ENCODE measurements at regions not wholly inside any gene's neighbourhood (a gene's known extent, or its start where the extent isn't known, plus 50 kb on each side); places are given as distances from the start of the nearest gene placed in this dataset.
"Not testable (repeated sequence)": the region's sequence is repeated elsewhere in the genome, so short reads cannot be mapped to it uniquely, and the experiment has no call there.

DNA sequence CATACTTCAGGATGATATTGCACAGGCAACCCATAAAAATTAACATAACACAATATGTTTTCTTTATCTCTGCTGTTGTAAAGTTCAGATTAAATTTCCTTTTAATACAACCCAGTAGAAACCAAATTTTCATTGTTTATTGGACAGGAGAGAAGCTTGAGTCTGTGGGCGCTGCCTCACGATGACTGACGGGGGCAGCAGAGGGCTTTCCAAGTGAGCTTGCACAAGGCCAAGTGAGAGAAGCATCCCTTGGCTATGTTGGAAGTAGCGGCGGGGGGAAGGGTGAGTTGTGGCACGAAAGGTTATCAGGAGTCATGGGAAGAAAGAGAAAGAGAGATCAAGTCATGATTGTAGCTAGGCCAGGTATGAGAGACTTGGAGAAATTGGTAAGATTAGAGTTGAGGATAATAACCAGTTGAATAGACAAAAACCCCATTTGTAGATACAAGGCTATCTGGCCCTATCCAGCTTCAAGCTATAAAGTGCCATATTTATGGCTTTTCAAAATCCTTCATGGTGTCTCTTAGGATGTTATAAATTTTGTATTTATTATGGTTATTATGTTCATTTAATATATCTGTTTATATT lies 413.7 kb upstream of the FAM98A start:
- no peak for DNase-seq

DNA sequence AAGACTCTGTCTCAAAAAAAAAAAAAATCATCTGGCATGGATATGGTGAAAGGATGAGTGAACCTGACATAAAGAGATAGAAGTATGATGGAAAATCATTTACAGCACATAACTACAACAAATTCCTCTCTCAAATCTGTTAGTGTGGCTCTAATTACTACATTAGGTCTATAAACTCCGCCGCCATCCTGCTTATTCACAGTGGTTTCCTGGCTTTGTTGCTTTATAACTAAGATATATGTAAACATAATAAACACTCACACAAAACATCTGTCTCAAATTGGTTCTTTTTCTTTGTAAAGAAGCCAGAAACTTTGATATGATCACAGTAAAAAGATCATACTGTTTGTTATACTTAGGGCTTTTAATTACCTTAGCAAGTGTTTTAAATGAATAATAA lies 412.6 kb upstream of the FAM98A start:
- no peak for DNase-seq

DNA sequence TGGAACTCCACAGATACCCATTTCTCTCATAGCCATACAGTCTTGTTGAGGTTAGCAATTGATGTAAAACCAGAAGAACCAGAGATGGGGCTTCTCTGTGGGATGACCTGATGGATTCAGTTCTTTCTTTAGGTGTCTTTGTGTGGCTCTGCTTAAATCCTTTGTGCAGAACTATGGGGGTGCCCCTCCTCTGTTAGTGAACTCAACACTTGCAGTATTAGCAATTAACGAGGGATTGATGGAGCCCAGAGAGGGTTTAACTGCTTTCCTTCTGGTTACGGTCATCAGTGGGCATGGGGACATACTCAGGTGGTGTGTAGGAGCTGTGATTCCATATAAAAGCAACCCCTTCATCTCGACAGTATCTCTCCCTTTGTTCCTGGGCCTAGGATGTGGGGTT lies 406.8 kb upstream of the FAM98A start:
- no peak for DNase-seq

DNA sequence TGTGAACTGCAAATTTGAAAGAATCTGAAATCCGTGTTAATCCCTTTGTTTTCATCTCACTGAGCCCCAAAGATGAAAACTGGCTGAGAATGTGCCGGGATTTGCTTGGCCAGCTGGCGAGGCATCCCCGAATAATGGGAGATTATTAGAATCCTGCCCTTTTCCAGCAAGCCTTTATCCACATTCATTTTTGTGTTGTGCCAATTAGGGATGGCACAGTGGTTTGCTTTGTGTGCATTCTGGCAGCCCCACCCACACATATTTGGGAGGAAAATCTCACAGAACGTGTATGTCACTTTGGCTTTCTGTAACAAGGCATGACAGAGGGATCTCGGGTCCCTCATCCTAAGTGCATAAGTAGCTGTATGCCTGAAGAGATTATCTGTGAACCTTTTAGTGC lies 405.8 kb upstream of the FAM98A start:
- no peak for DNase-seq

DNA sequence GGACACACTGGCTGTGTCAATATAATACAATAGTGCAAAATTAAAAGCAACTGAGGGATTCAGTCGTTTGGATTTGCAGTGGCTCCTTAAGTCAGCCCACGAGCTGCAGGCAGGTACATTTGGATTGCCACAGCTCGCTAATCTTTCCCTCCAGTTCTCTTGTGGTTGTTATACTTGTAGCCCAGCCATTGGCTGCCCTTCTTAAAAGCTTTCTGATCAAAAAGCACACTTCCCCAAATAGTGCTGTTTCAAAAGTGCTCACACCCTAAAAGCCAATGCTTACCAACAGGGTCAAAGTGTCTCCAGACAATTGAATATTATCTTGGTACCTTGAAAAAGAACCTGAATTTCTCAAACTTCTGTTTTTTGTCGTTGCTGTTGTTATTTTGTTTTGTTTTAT lies 404.7 kb upstream of the FAM98A start:
- no peak for DNase-seq

DNA sequence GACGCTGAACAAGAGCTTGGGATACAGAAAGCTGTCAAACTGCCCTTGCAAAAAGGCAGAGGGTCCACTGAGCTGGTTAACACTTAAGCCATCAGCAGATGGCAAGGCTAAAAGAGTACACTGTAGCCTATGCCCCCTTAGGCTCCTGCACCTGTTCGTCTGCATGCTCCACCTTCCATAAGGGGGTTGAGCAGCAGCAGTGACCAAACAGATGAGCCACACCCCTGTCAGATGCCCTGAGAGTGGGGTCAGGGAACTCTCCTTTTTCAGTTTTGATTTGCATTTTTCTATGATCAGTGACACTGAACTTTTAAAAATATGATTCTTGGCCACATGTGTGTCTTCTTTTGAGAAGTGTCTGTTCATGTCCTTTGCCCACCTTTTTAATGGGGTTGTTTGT lies 402.5 kb upstream of the FAM98A start:
- no peak for DNase-seq

DNA sequence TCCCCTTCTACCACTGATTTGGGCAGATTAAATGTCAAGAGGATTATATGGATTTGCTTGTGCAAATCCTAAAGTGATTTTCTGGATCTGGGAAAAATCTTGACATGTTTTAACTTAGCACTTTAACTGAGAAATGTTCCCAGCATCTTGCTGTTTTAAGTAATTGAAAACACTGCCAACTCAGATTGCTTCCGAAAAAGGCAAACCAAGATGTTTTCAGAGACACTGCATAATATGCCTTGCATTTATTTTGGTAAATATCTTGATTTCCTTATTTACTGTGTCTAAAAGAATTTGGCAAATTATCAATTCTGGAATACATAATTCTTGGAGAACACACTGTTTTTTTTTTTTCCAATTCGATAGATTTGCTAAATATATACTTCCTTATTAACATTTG lies 385.0 kb upstream of the FAM98A start:
- DNase-seq: no peak

DNA sequence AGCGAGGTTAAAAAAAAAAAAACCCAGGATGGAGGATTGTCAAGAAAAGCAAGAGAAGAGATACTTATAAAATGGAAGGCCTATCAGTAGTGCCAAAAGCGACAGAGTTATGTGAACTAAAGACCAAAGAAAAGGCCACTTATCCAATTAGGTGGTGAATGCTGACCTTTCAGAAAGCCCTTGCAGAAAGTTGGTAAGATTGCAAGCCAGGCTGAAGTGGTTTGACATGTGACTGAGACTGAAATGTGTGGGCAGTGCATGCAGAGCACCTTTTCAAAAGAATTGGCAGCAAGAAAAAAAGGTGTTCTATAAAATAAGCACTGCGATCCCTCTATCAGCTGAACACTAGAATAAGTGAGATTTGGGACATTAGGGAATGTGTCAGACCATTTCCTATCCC lies 379.4 kb upstream of the FAM98A start:
- no peak for DNase-seq

DNA sequence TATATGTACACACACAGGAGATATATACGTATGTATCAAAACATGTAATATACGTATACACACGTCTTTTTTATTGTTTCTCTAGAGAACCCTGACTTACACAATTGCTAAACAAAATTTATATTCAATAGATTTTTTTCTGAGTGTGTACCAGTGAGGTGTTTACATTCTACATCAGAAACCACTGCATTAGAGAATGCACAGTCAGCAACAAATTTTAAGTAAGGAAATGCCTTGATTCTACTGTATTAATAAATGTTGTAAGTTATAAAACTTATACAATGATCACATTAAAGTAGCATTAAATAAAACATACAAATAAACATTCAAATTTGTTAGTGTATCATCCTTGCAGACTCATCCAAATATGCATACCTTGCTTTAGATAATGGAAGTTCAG lies 376.4 kb upstream of the FAM98A start:
- DNase-seq: no peak

DNA sequence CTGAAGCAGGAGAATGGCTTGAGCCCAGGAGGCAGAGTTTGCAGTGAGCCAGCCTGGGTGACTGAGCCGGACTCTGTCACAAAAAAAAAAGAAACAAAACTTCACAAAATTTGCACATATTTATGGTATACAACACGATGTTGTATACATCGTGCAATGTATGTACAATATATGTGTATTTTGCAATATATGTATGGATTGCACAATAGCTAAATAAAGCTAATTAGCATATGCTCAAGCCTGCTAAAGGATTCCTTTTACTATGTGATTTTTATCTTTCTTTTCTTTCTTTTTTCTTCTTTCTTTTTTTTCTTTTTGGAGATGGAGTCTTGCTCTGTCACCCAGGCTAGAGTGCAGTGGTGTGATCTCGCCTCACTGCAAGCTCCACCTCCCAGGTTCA lies 368.0 kb upstream of the FAM98A start:
- no peak for DNase-seq

DNA sequence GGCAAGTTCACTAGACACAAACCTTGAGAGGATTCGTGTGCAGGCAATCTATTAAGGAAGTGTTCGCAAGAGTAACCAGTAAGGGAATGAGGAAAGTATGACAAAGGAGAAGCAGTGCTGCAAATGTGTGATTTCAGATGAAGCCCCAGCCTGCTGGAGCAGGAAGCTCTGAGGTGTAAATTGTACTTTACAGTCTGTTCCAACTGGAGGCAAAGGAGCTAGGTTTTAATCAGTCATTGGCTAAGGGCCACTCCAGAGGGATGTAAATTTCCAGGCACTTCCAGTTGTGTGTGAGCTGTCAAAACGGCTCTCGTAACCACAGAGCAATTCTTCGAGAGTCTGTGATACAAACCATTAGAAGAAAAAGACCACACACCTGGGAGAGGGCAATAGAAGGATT lies 359.5 kb upstream of the FAM98A start:
- no peak for DNase-seq

DNA sequence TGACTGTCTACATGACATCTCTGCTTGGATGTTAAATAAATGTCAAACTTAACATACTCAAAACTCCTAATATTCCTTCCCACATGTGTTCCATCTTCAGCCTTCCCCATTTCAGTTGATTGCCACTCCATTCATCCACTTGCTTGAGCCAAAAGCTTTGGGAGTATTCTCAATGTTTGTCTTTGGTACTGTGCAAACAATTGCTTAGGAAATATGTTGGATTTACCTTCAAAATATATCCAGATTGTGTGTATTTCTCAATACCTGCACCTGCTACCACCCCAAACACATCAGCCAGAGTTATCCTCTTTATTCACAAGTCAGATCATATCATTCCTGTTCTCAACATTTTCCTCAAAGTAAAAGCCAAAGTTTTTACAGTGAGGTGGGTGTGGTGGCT lies 350.3 kb upstream of the FAM98A start:
- no peak for DNase-seq

DNA sequence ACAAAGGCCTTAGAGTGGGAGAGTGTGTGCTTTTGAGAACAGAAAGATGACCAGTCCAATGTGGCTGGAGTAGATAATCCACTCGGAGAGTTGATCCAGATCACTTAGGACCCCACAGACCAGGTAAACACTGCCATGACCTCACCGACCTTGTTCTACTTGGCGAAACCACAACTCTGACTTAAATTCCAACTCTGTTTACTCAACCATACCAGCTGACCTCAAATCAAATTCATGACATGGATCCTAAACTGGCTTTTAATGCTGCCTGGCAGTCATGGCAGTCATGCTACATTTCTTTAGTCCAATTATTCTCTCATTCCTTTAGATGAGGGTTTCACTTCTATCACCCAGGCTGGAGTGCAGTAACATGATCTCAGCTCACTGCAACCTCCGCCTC lies 347.1 kb upstream of the FAM98A start:
- DNase-seq: no peak

DNA sequence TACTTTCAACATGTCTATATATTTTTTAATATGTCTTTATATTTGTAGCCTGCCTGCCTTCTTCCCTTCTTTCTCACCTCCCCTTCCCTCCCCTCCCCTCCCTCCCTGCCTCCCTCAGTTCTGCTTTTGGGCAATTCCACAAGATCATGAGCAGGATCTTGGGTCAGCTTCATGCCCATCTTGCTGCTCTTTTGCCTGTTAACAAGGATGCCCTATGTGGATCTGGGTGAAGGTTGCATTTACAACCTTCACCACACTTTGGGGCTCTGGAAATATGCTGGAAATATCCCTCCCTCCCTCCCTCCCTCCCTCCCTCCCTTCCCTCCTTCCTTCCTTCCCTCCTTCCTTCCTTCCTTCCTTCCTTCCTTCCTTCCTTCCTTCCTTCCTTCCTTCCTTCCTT lies 334.1 kb upstream of the FAM98A start:
- DNase-seq: no peak

DNA sequence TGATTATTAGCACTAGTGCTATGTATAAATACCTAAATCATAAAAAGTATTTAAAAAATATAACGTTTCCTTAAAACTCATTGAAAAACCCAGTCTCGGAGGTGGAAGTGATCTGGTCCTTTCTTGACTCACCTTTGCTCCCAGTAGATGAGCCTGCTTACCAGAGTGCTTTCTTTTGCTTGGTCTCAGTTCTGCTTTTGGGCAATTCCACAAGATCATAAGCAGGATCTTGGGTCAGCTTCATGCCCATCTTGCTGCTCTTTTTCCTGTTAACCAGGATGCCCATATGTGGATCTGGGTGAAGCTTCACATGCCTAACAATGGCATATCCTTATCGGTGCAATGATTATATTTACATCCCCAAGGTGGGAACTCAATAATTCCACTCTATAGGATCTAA lies 332.1 kb upstream of the FAM98A start:
- DNase-seq: no peak

DNA sequence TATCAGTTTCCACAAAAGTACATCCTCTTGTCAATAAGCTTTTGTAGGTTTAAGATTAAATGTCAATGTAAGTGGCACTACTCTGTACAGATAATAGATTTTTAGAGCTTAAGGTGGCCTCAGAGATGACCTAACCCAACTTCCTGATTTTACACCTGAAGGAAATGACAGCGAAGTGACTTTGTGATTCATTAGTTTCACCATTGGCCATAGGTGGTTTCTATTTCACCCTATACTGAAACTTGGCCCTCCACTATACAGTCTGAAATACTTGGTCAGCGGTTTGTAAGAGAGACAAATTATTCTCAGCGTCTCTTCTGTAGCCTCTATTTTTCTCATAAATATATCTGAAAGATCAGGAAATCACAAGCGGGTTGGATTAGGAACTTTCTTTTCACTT lies 330.4 kb upstream of the FAM98A start:
- no peak for DNase-seq

DNA sequence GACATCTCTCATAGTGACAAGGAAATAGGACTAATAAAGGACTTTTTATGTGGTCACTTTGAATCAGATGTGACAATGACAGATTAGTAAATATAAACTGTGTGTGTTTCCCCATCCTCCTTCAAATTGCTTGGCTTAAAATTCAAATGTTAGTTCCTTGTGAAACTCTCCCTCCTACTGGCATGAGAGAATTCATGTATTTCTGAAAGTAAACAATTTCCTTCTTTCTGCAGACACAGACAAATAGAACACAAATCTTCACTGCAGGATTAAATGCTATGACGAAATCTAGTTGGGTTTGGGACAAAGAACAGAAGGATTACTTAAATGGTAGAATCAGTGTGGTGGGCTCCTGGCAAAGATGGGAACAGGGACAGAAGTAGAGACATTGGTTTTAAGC lies 328.7 kb upstream of the FAM98A start:
- no peak for DNase-seq

DNA sequence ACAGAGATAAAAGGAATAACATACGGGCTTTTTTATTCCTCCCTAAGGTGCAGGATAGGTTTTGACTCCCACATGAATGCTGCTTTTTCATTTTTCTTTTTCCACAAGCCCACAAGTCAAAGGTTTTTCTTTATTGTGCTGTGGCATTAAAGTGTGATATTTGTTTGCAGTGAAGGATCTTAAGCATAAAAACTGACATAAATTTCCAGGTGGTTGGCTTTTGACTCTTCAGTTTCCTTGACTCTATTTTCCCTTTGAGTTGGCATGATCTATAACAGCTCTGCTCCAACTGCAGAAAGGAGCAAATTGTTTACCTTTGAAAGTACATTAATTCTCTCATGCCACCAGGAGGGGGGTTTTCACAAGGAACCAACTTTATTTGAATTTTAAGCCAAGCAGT lies 326.2 kb upstream of the FAM98A start:
- DNase-seq: no peak

DNA sequence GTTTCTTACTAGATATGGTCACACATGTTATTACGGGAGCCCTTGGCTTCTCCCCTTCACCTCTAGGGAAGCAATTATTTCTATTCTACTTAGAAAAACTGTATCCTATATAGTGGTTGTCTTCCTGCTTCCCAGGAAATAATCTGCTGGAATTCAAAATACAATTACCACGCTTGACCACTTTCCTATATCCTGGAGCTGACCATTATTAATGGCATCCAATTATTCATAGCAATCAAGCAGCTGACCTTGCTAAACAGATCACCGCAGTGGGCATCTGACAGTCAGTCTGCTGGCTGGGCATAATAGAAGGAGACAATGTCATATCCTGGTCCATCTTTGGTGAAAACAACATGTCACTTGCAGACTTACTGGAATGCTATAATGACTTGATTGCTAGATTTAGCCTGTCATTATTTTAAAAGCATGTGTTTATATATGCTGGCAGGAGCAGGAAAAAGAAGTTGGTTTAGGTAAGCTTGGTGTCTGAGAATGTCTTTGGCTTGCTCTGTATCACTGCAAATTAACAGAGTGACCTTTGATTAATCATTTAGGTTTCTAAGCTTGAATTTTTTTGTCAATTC lies 325.6 kb upstream of the FAM98A start:
- no peak for DNase-seq

DNA sequence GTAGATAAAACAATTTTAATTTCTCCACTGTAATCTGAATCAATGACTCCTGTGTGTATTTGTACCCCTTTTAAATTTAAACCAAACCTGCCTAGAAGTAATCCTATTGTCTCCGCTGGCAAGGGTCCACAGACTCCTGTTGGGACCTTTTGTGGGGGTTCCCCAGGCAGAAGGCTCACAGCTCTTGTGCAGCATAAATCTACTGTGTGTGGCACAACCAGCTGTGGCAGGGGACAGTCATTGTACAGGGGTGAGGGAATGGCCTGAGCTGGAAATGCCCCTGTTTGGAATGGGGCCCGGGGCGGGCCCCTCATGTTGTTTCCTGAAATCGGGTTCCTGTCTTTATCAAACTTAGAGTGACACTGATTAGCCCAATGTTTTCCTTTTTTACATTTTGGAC lies 318.2 kb upstream of the FAM98A start:
- DNase-seq: no peak

DNA sequence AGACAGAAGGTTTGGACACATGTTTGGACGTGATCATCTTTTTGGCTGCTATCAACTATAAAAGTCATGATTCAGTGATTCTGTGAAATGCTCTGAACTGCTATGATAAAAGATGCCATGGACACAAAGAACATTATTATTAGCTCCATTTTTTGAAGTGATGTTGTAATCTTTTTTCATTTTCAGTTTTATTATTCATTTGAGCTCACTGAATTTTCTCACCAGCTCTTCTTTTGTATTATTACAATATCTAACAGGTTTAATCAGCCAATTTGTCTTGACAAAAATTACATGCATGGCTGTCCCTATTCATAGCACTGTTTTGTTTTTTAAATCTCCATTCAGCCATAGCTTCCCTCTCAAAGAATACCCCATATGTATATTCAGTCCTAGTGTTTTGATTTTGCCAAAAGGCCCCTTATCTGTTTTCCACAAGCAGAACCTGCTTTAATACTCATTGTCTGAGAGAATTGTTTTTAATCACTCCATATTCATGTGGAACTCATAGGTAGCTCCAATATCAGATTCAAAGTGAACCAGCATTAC lies 314.0 kb upstream of the FAM98A start:
- DNase-seq: no peak

DNA sequence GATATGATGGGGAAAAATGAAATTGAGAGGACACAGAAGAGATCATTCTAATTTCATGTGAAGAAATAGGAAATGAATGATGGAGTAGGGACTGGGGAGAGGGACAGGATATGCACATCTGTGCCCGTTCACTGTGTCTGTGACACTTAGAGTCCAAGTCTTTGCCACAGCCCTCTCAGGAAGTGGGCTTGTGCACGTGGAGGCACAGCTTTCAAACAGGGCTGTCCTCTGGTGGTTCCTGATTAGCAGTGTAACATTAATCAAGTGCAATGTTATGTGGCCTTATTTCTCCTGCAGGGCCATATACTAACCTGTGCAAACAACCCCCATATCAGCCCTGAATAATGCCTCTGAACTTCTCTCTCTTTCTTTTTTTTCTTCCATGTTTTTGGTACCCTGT lies 312.2 kb upstream of the FAM98A start:
- no peak for DNase-seq

DNA sequence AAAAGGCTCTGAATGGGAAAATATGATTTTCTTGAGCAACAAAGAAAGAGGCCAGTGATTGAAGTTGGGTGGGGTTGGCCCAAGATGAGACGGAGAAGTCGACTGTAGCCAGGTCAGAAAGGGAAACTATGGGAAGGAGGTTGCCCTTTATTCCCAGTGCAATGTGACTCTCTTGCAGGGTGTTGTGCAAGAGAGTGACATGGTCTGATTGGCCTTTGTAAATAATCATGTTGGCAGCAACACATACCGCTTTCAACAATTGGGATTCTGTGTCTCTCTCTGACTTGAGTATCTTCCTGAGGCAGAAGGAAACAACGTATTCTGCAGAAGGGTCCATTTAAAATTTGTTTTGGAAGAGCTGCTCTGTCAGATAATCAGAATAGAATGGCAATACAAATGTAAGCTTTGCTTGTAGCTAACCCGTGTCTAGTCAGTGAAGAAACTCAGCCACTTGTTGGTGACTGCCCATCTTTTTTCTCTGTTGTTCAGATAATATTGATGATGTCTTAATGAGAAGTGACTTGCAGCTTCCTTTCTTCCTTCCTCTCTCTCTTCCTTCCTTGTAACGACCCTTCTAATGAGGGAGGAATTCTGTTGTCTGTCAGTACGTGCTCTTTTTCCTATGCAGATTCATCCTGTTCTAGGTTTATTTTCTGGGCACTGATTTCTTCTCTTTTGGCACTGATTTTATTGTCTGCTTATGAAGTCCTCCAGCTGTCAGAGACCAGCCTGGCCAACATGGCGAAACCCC lies 311.0 kb upstream of the FAM98A start:
- no peak for DNase-seq

DNA sequence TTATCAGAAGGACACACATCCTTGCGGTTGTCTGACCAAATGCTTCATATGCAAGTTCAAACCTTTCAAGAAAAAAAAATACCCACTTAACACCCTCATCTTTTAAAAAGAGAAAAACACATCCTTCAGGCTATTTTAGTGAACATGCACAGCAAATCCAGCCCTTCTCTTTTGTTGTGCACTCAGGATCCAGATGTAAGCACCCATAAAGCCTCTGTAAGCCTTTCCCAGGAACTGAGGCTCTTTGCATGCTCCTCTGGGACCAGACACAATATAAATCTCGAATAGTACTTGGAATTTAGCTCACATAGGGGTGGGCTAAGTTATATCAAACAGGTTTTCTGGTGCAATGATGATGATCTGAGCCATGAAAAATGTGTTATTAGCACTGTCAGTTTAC lies 308.8 kb upstream of the FAM98A start:
- DNase-seq: no peak

DNA sequence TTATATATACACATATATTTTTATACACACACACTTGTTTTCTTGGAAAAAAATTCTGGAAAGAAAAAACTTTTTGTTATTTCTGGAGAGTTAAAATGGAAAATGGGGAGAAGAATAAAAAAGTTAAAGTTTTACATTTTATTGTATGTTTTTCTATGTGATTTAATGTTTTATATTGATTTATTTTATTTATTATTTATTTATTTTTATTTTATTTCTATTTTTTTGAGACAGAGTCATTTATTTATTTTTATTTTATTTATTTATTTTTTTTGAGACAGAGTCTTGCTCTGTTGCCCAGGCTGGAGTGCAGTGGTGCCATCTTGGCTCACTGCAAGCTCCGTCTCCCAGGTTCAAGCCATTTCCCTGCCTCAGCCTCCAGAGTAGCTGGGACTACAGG lies 307.0 kb upstream of the FAM98A start:
- not testable (repeated sequence) for DNase-seq
